ENCODE measurements at regions not wholly inside any gene's neighbourhood (a gene's known extent, or its start where the extent isn't known, plus 50 kb on each side); places are given as distances from the start of the nearest gene placed in this dataset.

DNA sequence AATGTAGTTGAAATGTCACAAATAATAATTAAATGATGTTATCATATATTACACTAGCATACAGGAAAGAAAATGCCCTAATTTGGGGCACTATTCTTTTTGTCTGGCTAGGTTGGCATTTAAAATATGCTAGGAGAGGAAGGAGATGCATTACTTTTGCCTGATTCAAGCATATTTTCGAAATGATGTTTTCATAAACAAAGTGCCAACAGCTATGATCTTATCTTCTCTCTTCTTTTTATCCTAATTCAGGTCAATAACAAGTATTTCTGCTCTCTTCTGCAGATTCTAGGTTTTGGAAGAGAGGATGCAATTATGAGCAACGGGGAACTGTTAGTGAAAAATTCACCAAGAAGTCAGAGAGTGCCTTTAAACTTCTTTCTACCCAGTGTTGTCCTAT, 55.8 kb upstream of the NR2F2 start:
- DNase-seq = no peak

DNA sequence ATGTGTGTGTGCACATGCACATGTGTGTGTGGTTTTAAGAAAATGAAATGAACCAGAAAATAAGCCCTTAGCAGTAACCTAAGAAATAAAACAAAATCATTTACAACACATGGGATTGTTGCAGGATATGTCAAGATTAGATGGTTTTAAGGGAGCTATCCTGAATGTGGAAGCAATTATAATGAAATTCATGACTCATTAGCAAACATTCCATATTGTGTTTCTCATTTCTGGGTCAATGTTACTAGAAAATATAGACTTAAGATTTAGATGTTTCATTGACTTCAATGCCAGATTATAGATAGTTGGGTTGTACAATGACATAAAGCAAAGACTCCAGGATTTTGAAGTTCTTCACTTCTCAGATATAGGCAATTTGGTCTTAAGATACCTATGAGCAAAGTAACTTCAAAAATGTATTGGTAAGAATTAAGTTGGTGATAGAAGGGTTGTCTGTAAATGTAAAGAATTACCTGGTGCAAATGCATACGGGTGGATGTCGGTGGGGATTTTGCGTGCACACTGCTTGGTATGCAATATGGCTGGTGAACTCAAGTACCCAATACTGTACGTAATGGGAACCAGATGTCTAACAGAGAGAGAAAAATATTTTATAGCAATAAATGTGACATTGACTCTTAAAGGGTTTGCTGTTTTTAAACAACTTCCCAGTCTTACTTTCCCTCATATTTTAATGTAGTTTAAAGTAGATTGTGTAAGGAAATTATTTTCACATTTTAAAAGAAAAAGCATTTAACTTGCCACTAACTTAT, 53.9 kb upstream of the NR2F2 start:
- DNase-seq = no peak

Data from hypothalamus (tissue), 51 donors.